OCI-LY7 (cell line): ENCODE measurements at regions not wholly inside any gene's neighbourhood (a gene's known extent, or its start where the extent isn't known, plus 50 kb on each side); places are given as distances from the start of the nearest gene placed in this dataset.

ENCODE experiments used
- BruUV-seq: library from RNA; stranded (reverse); fragments of 400-500 nt; replicated peaks from 2 replicates; lab custom pipeline; 2021; lab: Mats Ljungman, UMichigan
- CTCF ChIA-PET: fragments of 300-600 bp; sonication (Branson Sonifier 250); formaldehyde crosslinking; loops from one replicate; lab custom pipeline; 2022; ENCODE audit warnings: antibody characterized with exemption; ENCODE audit not compliant: unreplicated experiment; lab: Charles Lee
- POLR2A ChIA-PET: fragments of 300-600 bp; sonication (Branson Sonifier 250); formaldehyde crosslinking; loops from one replicate; lab custom pipeline; 2022; ENCODE audit warnings: antibody characterized with exemption; lab: Charles Lee
- DNase-seq: peaks from one replicate; pipeline ENCODE4 v3.0.0-alpha.2; 2015; ENCODE audit warnings: low spot score
- H2AFZ ChIP-seq: fragments of 200-600 bp; sonication (generic), shearing (Covaris generic); 2 replicates; pipeline ENCODE4 v1.6.1; 2014; ENCODE audit warnings: mild to moderate bottlenecking, antibody characterized with exemption, low read length, moderate library complexity
- H3K27ac ChIP-seq: fragments of 200-600 bp; sonication (generic); 2 replicates; pipeline ENCODE4 v1.5.1; 2014; ENCODE audit warnings: mixed run types, low read depth, mild to moderate bottlenecking, moderate library complexity, low read length, inconsistent platforms; ENCODE audit not compliant: poor library complexity, severe bottlenecking
- H3K36me3 ChIP-seq: fragments of 200-600 bp; sonication (generic); 2 replicates; pipeline ENCODE4 v1.6.1; 2014; ENCODE audit warnings: mild to moderate bottlenecking, antibody characterized with exemption, low read length, moderate library complexity, mixed read lengths; ENCODE audit not compliant: insufficient read depth
- H3K4me1 ChIP-seq: fragments of 200-600 bp; sonication (generic); 2 replicates; pipeline ENCODE4 v1.5.1; 2014; ENCODE audit warnings: mild to moderate bottlenecking, low read length; ENCODE audit not compliant: insufficient read depth, poor library complexity, severe bottlenecking
- H3K4me2 ChIP-seq: fragments of 200-600 bp; sonication (generic); 2 replicates; pipeline ENCODE4 v1.6.1; 2014; ENCODE audit warnings: mild to moderate bottlenecking, low read length
- H3K4me3 ChIP-seq: fragments of 200-600 bp; sonication (generic); 2 replicates; pipeline ENCODE4 v1.5.1; 2014; ENCODE audit warnings: mild to moderate bottlenecking, low read depth, low read length; ENCODE audit not compliant: poor library complexity, severe bottlenecking
- H3K79me2 ChIP-seq: fragments of 200-600 bp; sonication (generic); 2 replicates; pipeline ENCODE4 v1.6.1; 2016; ENCODE audit warnings: low read depth, mild to moderate bottlenecking, low read length, moderate library complexity, mixed read lengths; ENCODE audit not compliant: insufficient read depth
- H3K9me2 ChIP-seq: fragments of 200-600 bp; sonication (generic); 2 replicates; pipeline ENCODE4 v1.6.1; 2016; ENCODE audit warnings: mild to moderate bottlenecking, low read length, mixed read lengths; ENCODE audit not compliant: insufficient read depth
- H3K9me3 ChIP-seq: fragments of 200-600 bp; sonication (generic); 2 replicates; pipeline ENCODE4 v1.6.1; 2014; ENCODE audit warnings: mild to moderate bottlenecking, mixed run types, low read length, mixed read lengths
- H4K20me1 ChIP-seq: fragments of 200-600 bp; sonication (generic); 2 replicates; pipeline ENCODE4 v1.6.1; 2014; ENCODE audit warnings: mild to moderate bottlenecking, antibody characterized with exemption, low read length, moderate library complexity, mixed read lengths; ENCODE audit not compliant: insufficient read depth
- EZH2phosphoT487 ChIP-seq: fragments of 200-600 bp; sonication (generic); IDR thresholded peaks from 2 replicates; pipeline ENCODE4 v1.6.1; 2018; ENCODE audit warnings: low read depth, borderline replicate concordance, mild to moderate bottlenecking, mixed run types, antibody characterized with exemption, low read length, moderate library complexity, mixed read lengths
- intact Hi-C: fragments of 100-400 bp; cut with micrococcal nuclease; formaldehyde crosslinking; loops from one replicate; pipeline ENCODE4 v1.10.0; 2022; ENCODE audit not compliant: unreplicated experiment
- TF ChIP-seq, protein P1 (sequence below): fragments of 200-600 bp; sonication (generic); conservative IDR thresholded peaks from 2 replicates; pipeline ENCODE4 v1.5.1; 2014; ENCODE audit warnings: mild to moderate bottlenecking, antibody characterized with exemption, low read length, moderate library complexity, mixed read lengths

DNA sequence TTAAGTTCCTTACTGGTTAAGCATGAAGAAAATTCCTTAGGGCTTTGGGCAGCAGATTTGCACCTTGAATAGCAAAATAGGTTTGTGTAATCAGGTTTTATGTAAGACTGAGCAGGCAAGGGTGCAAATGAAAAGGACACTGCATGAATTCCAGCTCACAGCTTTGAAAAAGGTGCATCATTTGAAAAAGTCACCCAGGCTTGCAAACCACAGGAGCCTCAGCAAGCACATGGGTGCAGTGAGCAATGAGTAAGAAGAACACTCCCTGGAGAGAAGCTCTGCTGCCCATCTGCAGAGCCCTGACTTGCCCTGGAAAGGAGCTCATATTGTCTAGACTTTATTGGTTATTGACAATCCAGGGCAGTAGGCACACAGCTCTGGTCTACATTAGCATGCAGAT lies 165.6 kb upstream of the KCNJ16 start:
- Histone ChIP-seq H3K4me3 (no peak overlapping the region), H3K9me2 (no peaks in the 10 kb centered on the region), H3K36me3 (no peaks in the 10 kb centered on the region), H2AFZ (no peak overlapping the region), H3K9me3 (no peaks in the 10 kb centered on the region), H3K27ac (no peak overlapping the region), H3K4me1 (no peaks in the 10 kb centered on the region), H4K20me1 (no peaks in the 10 kb centered on the region), H3K4me2 (no peak overlapping the region), H3K79me2 (no peaks in the 10 kb centered on the region)
- DNase-seq, result no peak
- intact Hi-C loops, result no loop called here
- BruUV-seq, result no TSS peak
- POLR2A ChIA-PET, result interaction anchor here (0.6 kb wide), 2 partner anchors 13 to 53 kb away, joined by 3 read pairs; no protein-coding TSS in a partner anchor
- CTCF ChIA-PET, result no interaction called here
- TF ChIP-seq, protein P1, sequence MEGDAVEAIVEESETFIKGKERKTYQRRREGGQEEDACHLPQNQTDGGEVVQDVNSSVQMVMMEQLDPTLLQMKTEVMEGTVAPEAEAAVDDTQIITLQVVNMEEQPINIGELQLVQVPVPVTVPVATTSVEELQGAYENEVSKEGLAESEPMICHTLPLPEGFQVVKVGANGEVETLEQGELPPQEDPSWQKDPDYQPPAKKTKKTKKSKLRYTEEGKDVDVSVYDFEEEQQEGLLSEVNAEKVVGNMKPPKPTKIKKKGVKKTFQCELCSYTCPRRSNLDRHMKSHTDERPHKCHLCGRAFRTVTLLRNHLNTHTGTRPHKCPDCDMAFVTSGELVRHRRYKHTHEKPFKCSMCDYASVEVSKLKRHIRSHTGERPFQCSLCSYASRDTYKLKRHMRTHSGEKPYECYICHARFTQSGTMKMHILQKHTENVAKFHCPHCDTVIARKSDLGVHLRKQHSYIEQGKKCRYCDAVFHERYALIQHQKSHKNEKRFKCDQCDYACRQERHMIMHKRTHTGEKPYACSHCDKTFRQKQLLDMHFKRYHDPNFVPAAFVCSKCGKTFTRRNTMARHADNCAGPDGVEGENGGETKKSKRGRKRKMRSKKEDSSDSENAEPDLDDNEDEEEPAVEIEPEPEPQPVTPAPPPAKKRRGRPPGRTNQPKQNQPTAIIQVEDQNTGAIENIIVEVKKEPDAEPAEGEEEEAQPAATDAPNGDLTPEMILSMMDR, result no peak
- TF ChIP-seq EZH2phosphoT487, result no peak

- TF ChIP-seq EZH2phosphoT487, result no peak
- TF ChIP-seq, protein P1, result no peak
- H3K9me3 ChIP-seq, result no peaks in the 10 kb centered on the region
- H3K36me3 ChIP-seq, result no peaks in the 10 kb centered on the region
- no peak overlapping the region for H3K27ac ChIP-seq
- H2AFZ ChIP-seq, result no peak overlapping the region
- no peaks in the 10 kb centered on the region for H4K20me1 ChIP-seq
- ChIA-PET CTCF (no interaction called here), POLR2A (interaction anchor here (1.1 kb wide), 1 partner anchor 18 kb away, joined by 3 read pairs; no protein-coding TSS in a partner anchor)
- H3K9me2 ChIP-seq, result no peaks in the 10 kb centered on the region
- no peak overlapping the region for H3K4me2 ChIP-seq
- H3K79me2 ChIP-seq, result no peaks in the 10 kb centered on the region
- H3K4me3 ChIP-seq, result no peak overlapping the region
- H3K4me1 ChIP-seq, result no peaks in the 10 kb centered on the region
- intact Hi-C loops, result no loop called here
- no TSS peak for BruUV-seq
- no peak for DNase-seq
Observed at GRCh38 chr17:69912805-69913204, 162.2 kb upstream of the KCNJ16 start.

DNA sequence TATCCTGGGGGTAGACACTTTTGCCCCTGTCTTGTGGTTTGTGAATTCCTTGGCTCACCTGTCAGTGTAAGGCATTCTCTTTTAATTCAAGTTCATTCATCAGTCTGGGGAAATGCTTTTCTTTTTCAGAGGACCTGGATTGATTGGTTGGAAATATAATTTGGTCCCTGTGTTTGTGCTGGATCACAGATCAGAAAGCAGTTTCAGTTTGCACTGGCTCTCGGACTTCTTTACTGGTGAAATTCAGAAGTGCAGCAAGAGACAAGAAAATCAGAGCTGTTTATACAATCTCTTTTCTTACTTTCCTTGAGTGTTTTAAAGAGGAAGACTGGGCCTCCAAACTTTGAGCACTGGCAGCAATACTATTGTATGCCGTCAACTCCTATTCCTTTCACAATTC lies 161.8 kb upstream of the KCNJ16 start:
- no peak overlapping the region for H2AFZ ChIP-seq
- BruUV-seq, result no TSS peak
- no peak overlapping the region for H3K4me2 ChIP-seq

More for the DNA sequence above, 161.8 kb upstream of the KCNJ16 start:
- Histone ChIP-seq H3K9me3 (no peaks in the 10 kb centered on the region), H3K4me3 (no peak overlapping the region), H3K27ac (no peak overlapping the region), H3K4me1 (no peaks in the 10 kb centered on the region), H3K79me2 (no peaks in the 10 kb centered on the region), H4K20me1 (no peaks in the 10 kb centered on the region), H3K36me3 (no peaks in the 10 kb centered on the region), H3K9me2 (no peaks in the 10 kb centered on the region)
- no peak for TF ChIP-seq EZH2phosphoT487
- TF ChIP-seq, protein P1, result no peak
- DNase-seq, result no peak
- CTCF ChIA-PET, result no interaction called here
- intact Hi-C loops, result no loop called here
- POLR2A ChIA-PET, result interaction anchor here (1.1 kb wide), 1 partner anchor 19 kb away, joined by 3 read pairs; no protein-coding TSS in a partner anchor
